ENCODE measurements at regions not wholly inside any gene's neighbourhood (a gene's known extent, or its start where the extent isn't known, plus 50 kb on each side); places are given as distances from the start of the nearest gene placed in this dataset.

DNA sequence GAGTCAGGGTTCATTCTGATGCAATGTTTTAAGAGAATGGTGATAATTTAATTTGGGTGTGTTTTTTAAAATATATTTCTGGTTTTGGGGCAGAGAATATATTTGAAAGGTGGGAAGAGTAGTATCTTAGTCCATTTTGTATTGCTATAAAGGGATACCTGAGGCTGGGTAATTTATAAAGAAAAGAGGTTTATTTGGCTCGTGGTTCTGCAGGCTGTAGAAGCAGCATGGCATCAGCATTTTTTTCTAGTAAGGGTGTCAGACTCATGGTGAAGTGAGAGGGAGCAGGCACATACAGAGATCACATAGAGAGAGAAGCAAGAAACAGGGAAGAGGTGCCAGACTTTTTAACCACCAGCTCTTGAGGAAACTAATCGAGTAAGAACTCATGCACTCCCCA lies 152.7 kb downstream of the SHOX2 start:
- no peak for DNase-seq

More for the DNA sequence above, 152.7 kb downstream of the SHOX2 start:
- H3T11ph ChIP-seq (ENCODE audit: low read length) = no peak overlapping the region
- no peaks in the 10 kb centered on the region for H3K4me1 ChIP-seq (ENCODE audit: insufficient read depth, low read length)
- H2BK15ac ChIP-seq (ENCODE audit: low read depth, low read length) = no peak overlapping the region
- no CpG with 5 or more reads among the region's 2 CpGs for WGBS (ENCODE audit: extremely low coverage, insufficient read length, low lambda C conversion rate)
- peaks cover 0 to 3% of the 10 kb centered on the region in 2 experiments; a peak in 1 of 5 replicates for H3K9me3 Mint-ChIP-seq
- no peak overlapping the region for H3K4me2 ChIP-seq (ENCODE audit: insufficient read depth, insufficient read length, low read length)
- H3K27ac ChIP-seq (ENCODE audit: insufficient read length, low read depth, low read length) = no peak overlapping the region
- no peak overlapping the region for H4K8ac ChIP-seq (replicated peaks; ENCODE audit: insufficient read length, low read depth, low read length)
- no peak overlapping the region for H3K4ac ChIP-seq (ENCODE audit: low read depth, low read length)
- H3K27me3 ChIP-seq (ENCODE audit: insufficient read depth, low read length) = no peaks in the 10 kb centered on the region
- H2BK12ac ChIP-seq (ENCODE audit: insufficient read length, low read depth, low read length) = no peak overlapping the region
- no peak overlapping the region for H4K5ac ChIP-seq (ENCODE audit: insufficient read length, low read depth, low read length)
- no peak overlapping the region for H3K23ac ChIP-seq (ENCODE audit: insufficient read length, low read depth, low read length)
- no peak overlapping the region for H2BK20ac ChIP-seq (ENCODE audit: low read depth, low read length, poor library complexity, severe bottlenecking)
- no peak overlapping the region for H3K56ac ChIP-seq (ENCODE audit: insufficient read length, low read depth, low read length)
- no peaks in the 10 kb centered on the region for H4K20me1 ChIP-seq (ENCODE audit: control insufficient read depth, insufficient read depth, insufficient read length)
- no peak overlapping the region for H3K4me3 Mint-ChIP-seq
- H3K79me2 ChIP-seq (ENCODE audit: insufficient read depth, low read length) = no peaks in the 10 kb centered on the region
- H2BK5ac ChIP-seq (ENCODE audit: insufficient read length, low read length) = no peak overlapping the region
- no peak overlapping the region for H3K18ac ChIP-seq (ENCODE audit: insufficient read length, low read depth, low read length)
- no peak overlapping the region for H4K91ac ChIP-seq (ENCODE audit: insufficient read length, low read depth, low read length)
- no peaks in the 10 kb centered on the region for H3K23me2 ChIP-seq (ENCODE audit: insufficient read length, low read depth, low read length, poor library complexity, severe bottlenecking)
- H3K27ac Mint-ChIP-seq = no peak overlapping the region
- no peak overlapping the region for H3K14ac ChIP-seq (ENCODE audit: insufficient read depth, low read length)
- H2AFZ ChIP-seq (ENCODE audit: low read length) = no peak overlapping the region
- peaks cover 4 to 6% of the 10 kb centered on the region in 2 experiments for H3K4me1 Mint-ChIP-seq
- H2AK5ac ChIP-seq (ENCODE audit: insufficient read length, low read length) = no peak overlapping the region
- H3K27me3 Mint-ChIP-seq (ENCODE audit: low read depth) = no peaks in the 10 kb centered on the region
- H3K9me3 ChIP-seq (ENCODE audit: control insufficient read depth, low read depth, low read length) = no peaks in the 10 kb centered on the region
- no peak overlapping the region for H3K9ac ChIP-seq (ENCODE audit: extremely low read depth, insufficient read length, low read length)
- TF ChIP-seq, protein P1, sequence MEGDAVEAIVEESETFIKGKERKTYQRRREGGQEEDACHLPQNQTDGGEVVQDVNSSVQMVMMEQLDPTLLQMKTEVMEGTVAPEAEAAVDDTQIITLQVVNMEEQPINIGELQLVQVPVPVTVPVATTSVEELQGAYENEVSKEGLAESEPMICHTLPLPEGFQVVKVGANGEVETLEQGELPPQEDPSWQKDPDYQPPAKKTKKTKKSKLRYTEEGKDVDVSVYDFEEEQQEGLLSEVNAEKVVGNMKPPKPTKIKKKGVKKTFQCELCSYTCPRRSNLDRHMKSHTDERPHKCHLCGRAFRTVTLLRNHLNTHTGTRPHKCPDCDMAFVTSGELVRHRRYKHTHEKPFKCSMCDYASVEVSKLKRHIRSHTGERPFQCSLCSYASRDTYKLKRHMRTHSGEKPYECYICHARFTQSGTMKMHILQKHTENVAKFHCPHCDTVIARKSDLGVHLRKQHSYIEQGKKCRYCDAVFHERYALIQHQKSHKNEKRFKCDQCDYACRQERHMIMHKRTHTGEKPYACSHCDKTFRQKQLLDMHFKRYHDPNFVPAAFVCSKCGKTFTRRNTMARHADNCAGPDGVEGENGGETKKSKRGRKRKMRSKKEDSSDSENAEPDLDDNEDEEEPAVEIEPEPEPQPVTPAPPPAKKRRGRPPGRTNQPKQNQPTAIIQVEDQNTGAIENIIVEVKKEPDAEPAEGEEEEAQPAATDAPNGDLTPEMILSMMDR (conservative IDR thresholded peaks at IDR 0.05) = no peak
- H3K79me1 ChIP-seq (ENCODE audit: insufficient read depth, low read depth, low read length, poor library complexity, severe bottlenecking) = no peaks in the 10 kb centered on the region
- no peak overlapping the region for H2BK120ac ChIP-seq (ENCODE audit: low read depth, low read length, poor library complexity, severe bottlenecking)
- no peaks in the 10 kb centered on the region for H3K36me3 Mint-ChIP-seq (ENCODE audit: insufficient read depth in 1 of 3, low read depth in 3 of 3)

Measured in H9 (cell line).